NCI-H1092 treated with DMSO at 0.1 percent for 48 hours (cell line): ENCODE measurements at regions not wholly inside any gene's neighbourhood (a gene's known extent, or its start where the extent isn't known, plus 50 kb on each side); places are given as distances from the start of the nearest gene placed in this dataset.

Source experiments
- DNase-seq: peaks from one replicate; lab custom pipeline; 2025; lab: John Stamatoyannopoulos, UW

- DNase-seq, result no peak
Measured at GRCh38 chr2:163368655-163369054, 367.2 kb downstream of the FIGN start.

DNA sequence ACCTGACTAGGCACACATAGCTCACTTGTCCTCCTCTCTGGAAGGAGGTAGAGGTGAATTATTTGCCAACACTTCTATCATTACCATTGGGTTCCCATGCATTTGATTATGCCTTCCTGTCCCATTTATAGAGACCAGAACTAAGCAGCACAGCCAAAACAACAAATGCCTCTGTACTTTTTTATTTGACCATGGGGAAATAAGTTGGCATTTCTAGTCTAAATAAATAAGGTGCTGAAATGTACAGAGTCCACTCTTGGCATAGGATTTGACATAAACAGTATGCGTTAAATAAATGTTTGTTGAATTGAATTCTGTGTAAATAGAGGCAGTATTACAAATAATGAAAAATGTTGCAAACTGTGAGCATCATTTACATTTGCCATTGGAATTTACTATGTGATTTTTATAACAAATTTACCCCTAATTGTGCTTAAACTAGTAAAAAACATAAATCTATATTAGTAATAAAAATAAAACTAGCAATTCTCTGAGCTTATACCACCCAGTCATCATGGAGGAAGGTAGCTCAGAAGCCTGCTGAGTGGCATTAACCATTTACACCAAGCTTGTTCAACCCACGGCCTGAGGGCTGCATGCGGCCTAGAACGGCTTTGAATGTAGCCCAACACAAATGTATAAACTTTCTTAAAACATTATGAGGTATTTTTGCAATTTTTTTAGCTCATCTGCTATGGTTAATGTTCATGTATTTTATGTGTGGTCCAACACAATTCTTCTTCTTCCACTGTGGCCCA is 367.8 kb downstream of the FIGN start:
- no peak for DNase-seq

DNA sequence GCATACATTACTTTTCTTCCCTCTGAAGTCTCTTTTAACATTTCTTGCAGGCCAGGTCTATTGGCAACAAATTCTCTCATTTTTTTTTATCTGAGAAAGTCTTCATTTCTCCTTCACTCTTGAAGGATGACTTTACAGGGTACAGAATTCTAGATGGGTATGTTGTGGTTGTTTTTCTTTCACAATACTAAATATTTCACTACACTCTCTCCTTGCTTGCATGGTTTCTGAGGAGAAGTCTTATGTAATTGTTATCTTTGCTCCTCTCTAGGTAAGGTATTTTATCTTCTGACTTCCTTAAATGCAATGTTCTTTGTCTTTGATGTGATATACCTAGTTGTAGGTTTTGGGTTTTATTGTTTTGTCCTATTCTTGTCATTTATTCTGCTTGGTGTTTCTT is 371.1 kb downstream of the FIGN start:
- DNase-seq, result no peak

GRCh38 chr2:163353551-163353950 is 382.3 kb downstream of the FIGN start:
- no peak for DNase-seq

- no peak for DNase-seq
Measured at GRCh38 chr2:163351966-163352365, 383.8 kb downstream of the FIGN start.

DNA sequence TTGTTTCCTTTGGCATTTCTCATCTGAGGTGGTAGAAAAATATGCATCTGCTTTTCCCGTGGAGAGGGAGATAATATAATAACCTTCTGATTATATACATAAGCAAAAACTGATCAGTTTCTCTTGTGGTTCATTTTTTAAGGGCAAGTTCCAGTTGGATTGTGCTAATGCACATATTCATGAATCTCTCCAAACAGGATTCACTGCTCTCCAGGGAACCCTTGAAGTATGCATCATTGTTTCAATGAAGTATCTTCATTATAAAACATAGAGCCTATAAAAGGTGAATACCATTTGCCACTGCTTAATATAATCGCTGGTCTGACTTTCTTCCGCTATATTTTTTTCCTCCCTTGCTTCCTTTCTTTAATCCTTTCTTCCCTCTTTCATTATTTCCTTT is 384.7 kb downstream of the FIGN start:
- DNase-seq, result no peak

DNA sequence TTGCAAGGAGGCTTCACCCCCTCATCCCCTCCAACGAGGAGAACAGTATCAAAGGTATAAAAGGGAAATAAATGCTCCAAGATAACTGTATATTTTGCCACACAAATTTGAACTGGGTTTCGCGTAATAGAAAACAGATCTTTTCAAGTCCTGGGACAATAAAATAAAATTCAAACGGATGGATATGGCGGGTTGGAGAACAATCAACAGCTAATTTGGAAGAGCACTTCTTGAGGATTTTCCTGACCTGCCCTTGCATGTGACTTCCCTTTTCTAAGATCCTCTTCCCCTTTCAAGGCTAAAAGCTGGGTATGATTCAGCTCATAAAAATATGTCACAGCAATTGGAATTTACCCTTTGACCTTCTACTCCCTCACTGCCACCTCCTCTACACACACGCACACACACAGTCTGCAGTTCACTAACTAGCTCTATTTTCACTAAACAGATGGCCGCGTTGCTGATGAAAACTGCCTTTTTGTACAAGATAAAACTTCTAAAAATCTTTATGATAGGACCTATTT is 386.9 kb downstream of the FIGN start:
- DNase-seq, result no peak

DNA sequence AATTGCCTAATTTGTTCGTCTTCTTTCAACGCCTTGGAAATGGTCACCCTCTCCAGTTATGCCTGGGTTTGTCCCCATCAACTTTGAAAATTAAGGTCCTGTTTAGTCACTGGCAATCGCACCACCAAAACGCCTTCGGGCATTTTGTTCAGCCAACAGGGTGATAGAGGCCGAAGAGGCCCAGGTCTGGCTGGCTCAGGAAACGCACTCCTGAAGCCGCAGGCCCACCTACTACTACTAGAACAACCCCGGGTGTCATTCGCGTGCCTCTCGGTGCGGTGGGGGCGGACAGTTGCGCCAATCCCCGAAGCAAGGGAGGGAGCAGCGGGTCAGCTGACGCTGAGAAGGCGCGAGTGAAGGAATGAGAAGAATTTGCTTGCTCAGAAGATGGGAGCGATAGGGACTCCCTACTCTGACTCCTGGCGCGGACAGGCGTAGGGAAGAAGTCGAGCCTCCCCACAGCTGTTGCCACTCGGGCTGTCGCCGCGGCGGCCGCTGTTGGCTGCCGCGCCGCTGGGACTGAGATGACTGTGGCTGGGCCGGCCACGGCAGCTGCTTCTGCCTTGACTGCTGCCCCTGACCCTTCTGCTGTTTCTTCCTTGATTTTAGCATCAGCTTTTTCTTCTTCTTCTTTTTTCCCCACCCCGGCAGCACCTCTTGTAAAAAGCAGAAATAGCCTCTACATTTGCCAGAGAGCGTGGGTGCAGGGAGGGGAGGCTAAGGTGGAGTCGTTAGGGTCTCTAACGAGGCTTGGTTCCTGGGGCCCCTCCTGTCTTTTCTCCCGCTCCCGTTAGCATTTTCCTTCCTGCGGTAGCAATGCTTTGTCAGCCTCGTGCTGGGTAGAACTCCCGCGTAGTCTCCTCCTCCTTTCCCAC is 387.6 kb downstream of the FIGN start:
- no peak for DNase-seq

- DNase-seq, result peak; percentile 45
Measured at GRCh38 chr2:163345795-163346573, 389.8 kb downstream of the FIGN start.

DNA sequence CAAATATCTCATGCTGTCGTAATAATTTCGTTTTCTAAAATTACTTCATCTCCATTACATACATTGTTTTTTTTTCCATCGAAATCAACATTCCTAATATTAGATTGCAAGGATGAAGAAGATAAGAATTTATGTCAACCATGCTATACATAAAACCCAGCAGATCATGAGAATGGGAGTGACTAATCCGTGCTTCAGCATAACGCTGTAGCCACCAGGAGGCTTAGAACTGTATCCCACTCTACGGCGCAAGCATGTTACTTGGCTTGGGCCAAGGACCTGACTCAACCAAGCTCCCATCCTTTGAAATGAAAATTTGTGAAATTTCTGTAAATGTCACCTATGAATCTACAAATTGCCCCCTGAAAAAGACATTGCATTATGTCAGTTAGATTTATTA is 392.5 kb downstream of the FIGN start:
- no peak for DNase-seq

GRCh38 chr2:163341426-163341825 is 394.4 kb downstream of the FIGN start:
- no peak for DNase-seq

DNA sequence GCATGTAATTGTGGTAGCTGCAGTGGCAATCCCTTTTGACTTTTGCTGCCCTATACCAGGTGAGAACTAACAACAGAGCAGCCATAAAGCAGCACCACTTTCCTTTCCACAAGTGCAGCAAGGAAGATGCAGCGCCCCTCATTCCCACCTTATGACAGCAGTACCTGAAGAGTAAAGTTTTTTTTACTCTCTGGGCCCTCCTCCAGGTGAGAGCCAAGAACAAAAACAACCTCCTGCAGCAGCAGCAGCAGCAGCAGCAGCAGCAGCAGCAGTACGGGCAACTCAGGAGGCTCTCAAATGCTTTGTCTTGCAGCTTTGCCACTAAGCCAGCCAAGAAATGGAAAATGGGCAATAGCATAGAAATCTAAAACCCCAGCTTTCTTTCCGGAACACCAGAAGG is 397.5 kb downstream of the FIGN start:
- no peak for DNase-seq

- peak; percentile 79 for DNase-seq
Measured at GRCh38 chr2:163324677-163325076, 411.1 kb downstream of the FIGN start.

GRCh38 chr2:163319006-163319405 is 416.8 kb downstream of the FIGN start:
- DNase-seq, result no peak

GRCh38 chr2:163314712-163315111 is 421.1 kb downstream of the FIGN start:
- no peak for DNase-seq

DNA sequence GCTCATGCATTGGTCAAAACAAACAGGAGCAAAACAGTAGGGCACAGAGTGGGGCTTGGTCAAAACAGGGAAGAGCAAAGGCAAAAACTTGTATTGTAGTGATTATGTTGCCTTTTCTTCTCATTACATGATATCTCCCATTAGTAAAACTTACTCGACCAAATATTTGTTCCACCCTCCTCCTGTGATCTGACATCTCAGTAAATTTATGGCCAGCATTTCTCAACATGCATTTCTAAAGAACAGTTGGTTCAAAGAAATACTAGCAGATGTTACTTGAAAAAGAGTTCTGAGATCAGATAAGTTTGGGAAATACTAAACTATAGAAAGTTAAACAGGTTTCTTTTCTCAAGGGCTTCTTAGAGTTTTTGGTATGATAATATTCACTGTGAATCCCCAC is 423.1 kb downstream of the FIGN start:
- no peak for DNase-seq

DNA sequence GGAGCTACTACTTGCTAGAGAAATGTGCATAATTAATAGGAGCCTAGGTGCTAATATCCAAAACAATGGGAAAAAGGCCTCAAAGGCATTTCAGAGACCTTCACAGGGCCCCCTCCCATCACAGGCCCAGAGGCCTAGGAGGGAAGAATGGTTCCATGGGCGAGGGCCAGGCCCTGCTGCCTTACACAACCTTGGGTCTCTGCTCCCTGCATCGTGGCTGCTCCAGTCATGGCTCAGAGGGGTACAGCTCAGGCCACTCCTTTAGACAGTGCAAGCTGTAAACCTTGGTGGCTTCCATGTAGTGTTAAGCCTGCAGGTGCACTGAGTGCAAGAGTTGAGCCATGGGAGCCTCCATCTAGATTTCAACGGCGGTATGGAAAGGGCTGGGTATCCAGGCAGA is 429.2 kb downstream of the FIGN start:
- no peak for DNase-seq

- no peak for DNase-seq
Measured at GRCh38 chr2:163302141-163302540, 433.7 kb downstream of the FIGN start.

- no peak for DNase-seq
Measured at GRCh38 chr2:163291790-163292189, 444.0 kb downstream of the FIGN start.

GRCh38 chr2:163281717-163282116 is 443.1 kb upstream of the KCNH7 start:
- DNase-seq, result no peak

- no peak for DNase-seq
Measured at GRCh38 chr2:163269374-163270021, 430.9 kb upstream of the KCNH7 start.

DNA sequence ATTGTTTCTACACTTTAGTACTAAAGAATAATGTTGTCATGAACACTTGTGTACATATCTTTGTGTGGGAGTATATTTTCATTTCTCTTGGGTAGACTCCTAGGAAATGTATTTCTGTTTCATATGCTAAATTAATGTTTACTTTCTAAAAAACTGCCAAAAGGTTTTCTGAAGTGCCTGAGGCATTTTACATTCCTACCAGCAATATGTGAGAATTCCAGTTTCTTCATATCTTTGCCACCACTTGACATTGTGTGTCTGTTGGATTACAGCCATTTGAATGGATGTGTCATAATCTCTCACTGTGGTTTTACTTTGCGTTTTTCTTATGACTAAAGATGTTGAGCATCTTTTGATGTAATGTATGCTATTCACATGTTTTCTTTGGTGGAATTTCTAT is 428.2 kb upstream of the KCNH7 start:
- no peak for DNase-seq
